GM12872 (cell line): ENCODE measurements at regions not wholly inside any gene's neighbourhood (a gene's known extent, or its start where the extent isn't known, plus 50 kb on each side); places are given as distances from the start of the nearest gene placed in this dataset.

Experiments
- CTCF ChIP-seq: IDR thresholded peaks from 3 replicates; pipeline ENCODE4 v1.5.1; 2011; ENCODE audit warnings: low read depth, mild to moderate bottlenecking, low read length, moderate library complexity; ENCODE audit not compliant: insufficient read depth

- TF ChIP-seq CTCF = no peak
Measured at GRCh38 chr2:103235283-103235682, 473.5 kb downstream of the TMEM182 start.

- TF ChIP-seq CTCF = no peak
Measured at GRCh38 chr2:103249462-103249861, 487.6 kb downstream of the TMEM182 start.

GRCh38 chr2:103252781-103253180 lies 490.9 kb downstream of the TMEM182 start:
- TF ChIP-seq CTCF = no peak

- no peak for TF ChIP-seq CTCF
Measured at GRCh38 chr2:103254611-103255010, 492.8 kb downstream of the TMEM182 start.

- no peak for TF ChIP-seq CTCF
Measured at GRCh38 chr2:103264058-103264768, 502.4 kb downstream of the TMEM182 start.

- no peak for TF ChIP-seq CTCF
Measured at GRCh38 chr2:103265521-103265920, 503.7 kb downstream of the TMEM182 start.

- TF ChIP-seq CTCF = no peak
Measured at GRCh38 chr2:103268841-103269498, 507.1 kb downstream of the TMEM182 start.
